Left ventricle myocardium inferior (tissue), 1 donor: ENCODE measurements at regions not wholly inside any gene's neighbourhood (a gene's known extent, or its start where the extent isn't known, plus 50 kb on each side); places are given as distances from the start of the nearest gene placed in this dataset.

Source experiments
- DNase-seq: peaks from one replicate; pipeline ENCODE4 v3.0.0-alpha.2; 2020
- H3K27ac ChIP-seq: fragments of 200-600 bp; replicated peaks from 2 replicates; pipeline ENCODE4 v1.8.0; 2021
- H3K27me3 ChIP-seq: fragments of 200-600 bp; 2 replicates; pipeline ENCODE4 v1.8.0; 2021; ENCODE audit warnings: low read depth
- H3K36me3 ChIP-seq: fragments of 200-600 bp; 2 replicates; pipeline ENCODE4 v1.8.0; 2021
- H3K4me1 ChIP-seq: fragments of 200-600 bp; 2 replicates; pipeline ENCODE4 v1.8.0; 2021
- H3K4me3 ChIP-seq: fragments of 200-600 bp; 2 replicates; pipeline ENCODE4 v1.8.0; 2021; ENCODE audit warnings: mild to moderate bottlenecking, moderate library complexity
- H3K9me3 ChIP-seq: fragments of 200-600 bp; replicated peaks from 2 replicates; pipeline ENCODE4 v1.8.0; 2021
- CTCF ChIP-seq: fragments of 200-600 bp; IDR thresholded peaks from 2 replicates; pipeline ENCODE4 v1.8.0; 2021; ENCODE audit warnings: antibody characterized with exemption, mild to moderate bottlenecking, borderline replicate concordance
- intact Hi-C: fragments of 100-400 bp; cut with micrococcal nuclease; formaldehyde crosslinking; loops from one replicate; pipeline ENCODE4 v1.11.0; 2022
- donor health status: DM: no; HTN: yes; CAD: no; lungs with severe emphysema.

GRCh38 chr12:67370979-67371378 is 101.8 kb downstream of the CAND1 start:
- no peak overlapping the region for H3K27ac ChIP-seq
- H3K27me3 ChIP-seq, result no peaks in the 10 kb centered on the region
- DNase-seq, result no peak
- H3K9me3 ChIP-seq, result no peaks in the 10 kb centered on the region
- peaks cover 3% of the 10 kb centered on the region for H3K4me1 ChIP-seq
- no peak overlapping the region for H3K4me3 ChIP-seq
- intact Hi-C loops, result no loop called here
- no peaks in the 10 kb centered on the region for H3K36me3 ChIP-seq
- TF ChIP-seq CTCF, result no peak

- no peak for TF ChIP-seq CTCF
- Histone ChIP-seq H3K36me3 (no peaks in the 10 kb centered on the region), H3K4me3 (no peak overlapping the region), H3K4me1 (no peaks in the 10 kb centered on the region), H3K9me3 (no peaks in the 10 kb centered on the region), H3K27ac (no peak overlapping the region), H3K27me3 (no peaks in the 10 kb centered on the region)
- no peak for DNase-seq
- intact Hi-C loops, result no loop called here
These were observed 107.9 kb downstream of the CAND1 start for GRCh38 chr12:67377021-67377420.

GRCh38 chr12:67377541-67377940 is 108.4 kb downstream of the CAND1 start:
- intact Hi-C loops, result no loop called here
- H3K36me3 ChIP-seq, result no peaks in the 10 kb centered on the region
- H3K27me3 ChIP-seq, result no peaks in the 10 kb centered on the region
- H3K4me1 ChIP-seq, result no peaks in the 10 kb centered on the region
- no peak overlapping the region for H3K27ac ChIP-seq
- no peak overlapping the region for H3K4me3 ChIP-seq
- H3K9me3 ChIP-seq, result no peaks in the 10 kb centered on the region
- no peak for TF ChIP-seq CTCF
- DNase-seq, result no peak

- DNase-seq, result no peak
- no peak for TF ChIP-seq CTCF
- H3K4me3 ChIP-seq, result no peak overlapping the region
- H3K27me3 ChIP-seq, result no peaks in the 10 kb centered on the region
- H3K36me3 ChIP-seq, result no peaks in the 10 kb centered on the region
- H3K4me1 ChIP-seq, result no peaks in the 10 kb centered on the region
- no peak overlapping the region for H3K27ac ChIP-seq
- no peaks in the 10 kb centered on the region for H3K9me3 ChIP-seq
- intact Hi-C loops, result no loop called here
These were observed 113.2 kb downstream of the CAND1 start for GRCh38 chr12:67382241-67382871.

GRCh38 chr12:67386869-67387565 is 117.9 kb downstream of the CAND1 start:
- H3K4me1 ChIP-seq, result no peaks in the 10 kb centered on the region
- no peaks in the 10 kb centered on the region for H3K27me3 ChIP-seq
- no peaks in the 10 kb centered on the region for H3K36me3 ChIP-seq
- intact Hi-C loops, result no loop called here
- DNase-seq, result no peak
- no peak overlapping the region for H3K27ac ChIP-seq
- no peaks in the 10 kb centered on the region for H3K9me3 ChIP-seq
- no peak overlapping the region for H3K4me3 ChIP-seq
- TF ChIP-seq CTCF, result no peak
